ENCODE measurements at regions not wholly inside any gene's neighbourhood (a gene's known extent, or its start where the extent isn't known, plus 50 kb on each side); places are given as distances from the start of the nearest gene placed in this dataset.
"Not testable (repeated sequence)": the region's sequence is repeated elsewhere in the genome, so short reads cannot be mapped to it uniquely, and the experiment has no call there.

- H3K27ac ChIP-seq (ENCODE audit: low read length); POLR2A ChIA-PET; H3K27me3 Mint-ChIP-seq; DNase-seq; H3K36me3 ChIP-seq (ENCODE audit: control insufficient read depth in 2 of 2, extremely low read depth in 1 of 2, insufficient read depth in 1 of 2, low read length in 1 of 2); H3K4me3 Mint-ChIP-seq; H3K9me3 Mint-ChIP-seq; H3K4me3 ChIP-seq (ENCODE audit: control insufficient read depth in 1 of 2, extremely low read depth in 1 of 2, low read length in 1 of 2); H3K9me3 ChIP-seq; H3K27me3 ChIP-seq (replicated peaks in 1 of 2; ENCODE audit: control insufficient read depth in 2 of 2, extremely low read depth in 1 of 2, insufficient read depth in 2 of 2, low read length in 1 of 2); H3K4me1 Mint-ChIP-seq; CTCF ChIA-PET; H3K27ac Mint-ChIP-seq; ATAC-seq (replicated peaks in 1 of 4); H3K36me3 Mint-ChIP-seq; H3K4me1 ChIP-seq (ENCODE audit: control insufficient read depth in 1 of 2, extremely low read depth in 1 of 2, insufficient read depth in 2 of 2, low read length in 2 of 2): not testable (repeated sequence)
- 94% methylated on average over 4 of the region's 6 CpGs for WGBS (ENCODE audit: insufficient coverage)
These were observed 527.9 kb downstream of the XYLT1 start for GRCh38 chr16:16942849-16943248.

- ChIA-PET CTCF (no interaction called here), POLR2A (no interaction called here)
- Histone ChIP-seq H3K4me1 (ENCODE audit: control insufficient read depth in 1 of 2, extremely low read depth in 1 of 2, insufficient read depth in 2 of 2, low read length in 2 of 2) (no peaks in the 10 kb centered on the region), H3K9me3 (no peaks in the 10 kb centered on the region), H3K4me3 (ENCODE audit: control insufficient read depth in 1 of 2, extremely low read depth in 1 of 2, low read length in 1 of 2) (no peak overlapping the region), H3K27ac (ENCODE audit: low read length) (no peak overlapping the region), H3K27me3 (replicated peaks in 1 of 2; ENCODE audit: control insufficient read depth in 2 of 2, extremely low read depth in 1 of 2, insufficient read depth in 2 of 2, low read length in 1 of 2) (peaks cover 0 to 2% of the 10 kb centered on the region in 2 experiments), H3K36me3 (ENCODE audit: control insufficient read depth in 2 of 2, extremely low read depth in 1 of 2, insufficient read depth in 1 of 2, low read length in 1 of 2) (no peaks in the 10 kb centered on the region)
- H3K4me3 Mint-ChIP-seq = no peak overlapping the region
- H3K4me1 Mint-ChIP-seq = no peaks in the 10 kb centered on the region
- WGBS (ENCODE audit: insufficient coverage) = 100% methylated on average over 1 of the region's 1 CpG
- no peak for DNase-seq
- H3K36me3 Mint-ChIP-seq = no peaks in the 10 kb centered on the region
- peaks cover 8% of the 10 kb centered on the region in 2 donors for H3K27me3 Mint-ChIP-seq
- no peak for ATAC-seq (replicated peaks in 1 of 4)
- peaks cover 2 to 11% (median 9%) of the 10 kb centered on the region in 3 donors for H3K9me3 Mint-ChIP-seq
- no peak overlapping the region for H3K27ac Mint-ChIP-seq
These were observed 525.6 kb downstream of the XYLT1 start for GRCh38 chr16:16945207-16945606.

GRCh38 chr16:16956376-16956775 lies 514.4 kb downstream of the XYLT1 start:
- no peak overlapping the region for H3K27ac Mint-ChIP-seq
- 40% methylated on average over 1 of the region's 2 CpGs for WGBS (ENCODE audit: insufficient coverage)
- Histone ChIP-seq H3K4me1 (ENCODE audit: control insufficient read depth in 1 of 2, extremely low read depth in 1 of 2, insufficient read depth in 2 of 2, low read length in 2 of 2) (no peaks in the 10 kb centered on the region), H3K4me3 (ENCODE audit: control insufficient read depth in 1 of 2, extremely low read depth in 1 of 2, low read length in 1 of 2) (no peak overlapping the region), H3K27me3 (replicated peaks in 1 of 2; ENCODE audit: control insufficient read depth in 2 of 2, extremely low read depth in 1 of 2, insufficient read depth in 2 of 2, low read length in 1 of 2) (peaks cover 0 to 6% of the 10 kb centered on the region in 2 experiments), H3K36me3 (ENCODE audit: control insufficient read depth in 2 of 2, extremely low read depth in 1 of 2, insufficient read depth in 1 of 2, low read length in 1 of 2) (no peaks in the 10 kb centered on the region), H3K27ac (ENCODE audit: low read length) (no peak overlapping the region), H3K9me3 (no peaks in the 10 kb centered on the region)
- DNase-seq (no peak), ATAC-seq (replicated peaks in 1 of 4) (no peak)
- peaks cover 3% of the 10 kb centered on the region for H3K36me3 Mint-ChIP-seq
- H3K4me3 Mint-ChIP-seq = no peak overlapping the region
- CTCF ChIA-PET = no interaction called here
- no peaks in the 10 kb centered on the region for H3K27me3 Mint-ChIP-seq
- POLR2A ChIA-PET = no interaction called here
- H3K9me3 Mint-ChIP-seq = no peaks in the 10 kb centered on the region
- no peaks in the 10 kb centered on the region for H3K4me1 Mint-ChIP-seq

- no peak for ATAC-seq (replicated peaks in 1 of 4)
- H3K4me1 Mint-ChIP-seq = no peaks in the 10 kb centered on the region
- no peaks in the 10 kb centered on the region for H3K27me3 Mint-ChIP-seq
These were observed 510.0 kb downstream of the XYLT1 start for GRCh38 chr16:16960785-16961184.

GRCh38 chr16:16966439-16966838 lies 504.3 kb downstream of the XYLT1 start:
- no peaks in the 10 kb centered on the region for H3K27me3 ChIP-seq (replicated peaks in 1 of 2; ENCODE audit: control insufficient read depth in 2 of 2, extremely low read depth in 1 of 2, insufficient read depth in 2 of 2, low read length in 1 of 2)

More at GRCh38 chr16:16960785-16961184, 510.0 kb downstream of the XYLT1 start:
- Histone ChIP-seq H3K36me3 (ENCODE audit: control insufficient read depth in 2 of 2, extremely low read depth in 1 of 2, insufficient read depth in 1 of 2, low read length in 1 of 2) (no peaks in the 10 kb centered on the region), H3K9me3 (no peaks in the 10 kb centered on the region), H3K4me1 (ENCODE audit: control insufficient read depth in 1 of 2, extremely low read depth in 1 of 2, insufficient read depth in 2 of 2, low read length in 2 of 2) (no peaks in the 10 kb centered on the region), H3K4me3 (ENCODE audit: control insufficient read depth in 1 of 2, extremely low read depth in 1 of 2, low read length in 1 of 2) (no peak overlapping the region), H3K27ac (ENCODE audit: low read length) (no peak overlapping the region), H3K27me3 (replicated peaks in 1 of 2; ENCODE audit: control insufficient read depth in 2 of 2, extremely low read depth in 1 of 2, insufficient read depth in 2 of 2, low read length in 1 of 2) (no peaks in the 10 kb centered on the region)
- Mint-ChIP-seq H3K9me3 (peaks cover 0 to 4% (median 0%) of the 10 kb centered on the region in 3 donors), H3K4me3 (no peak overlapping the region), H3K27ac (no peak overlapping the region), H3K36me3 (peaks cover 3% of the 10 kb centered on the region)
- no peak for DNase-seq
- WGBS (ENCODE audit: insufficient coverage) = no CpG with 5 or more reads among the region's 2 CpGs
- ChIA-PET CTCF (no interaction called here), POLR2A (no interaction called here)

GRCh38 chr16:16971042-16971441 lies 499.7 kb downstream of the XYLT1 start:
- no peak overlapping the region for H3K27ac Mint-ChIP-seq
- peaks cover 2 to 3% of the 10 kb centered on the region in 2 donors for H3K27me3 Mint-ChIP-seq
- no CpG with 5 or more reads among the region's 1 CpG for WGBS (ENCODE audit: insufficient coverage)
- no peak for DNase-seq
- no peak overlapping the region for H3K27ac ChIP-seq (ENCODE audit: low read length)
- no peaks in the 10 kb centered on the region for H3K36me3 ChIP-seq (ENCODE audit: control insufficient read depth in 2 of 2, extremely low read depth in 1 of 2, insufficient read depth in 1 of 2, low read length in 1 of 2)
- ATAC-seq (replicated peaks in 1 of 4) = no peak
- H3K4me3 ChIP-seq (ENCODE audit: control insufficient read depth in 1 of 2, extremely low read depth in 1 of 2, low read length in 1 of 2) = no peak overlapping the region
- ChIA-PET CTCF (no interaction called here), POLR2A (interaction anchor here in 1 of 2 donors (0.5 kb wide), 1 partner anchor 1178 kb away, joined by 3 read pairs; no protein-coding TSS in a partner anchor)
- H3K4me3 Mint-ChIP-seq = no peak overlapping the region
- H3K9me3 Mint-ChIP-seq = no peaks in the 10 kb centered on the region
- H3K4me1 Mint-ChIP-seq = no peaks in the 10 kb centered on the region
- H3K36me3 Mint-ChIP-seq = no peaks in the 10 kb centered on the region
- no peaks in the 10 kb centered on the region for H3K9me3 ChIP-seq
- no peaks in the 10 kb centered on the region for H3K27me3 ChIP-seq (replicated peaks in 1 of 2; ENCODE audit: control insufficient read depth in 2 of 2, extremely low read depth in 1 of 2, insufficient read depth in 2 of 2, low read length in 1 of 2)
- no peaks in the 10 kb centered on the region for H3K4me1 ChIP-seq (ENCODE audit: control insufficient read depth in 1 of 2, extremely low read depth in 1 of 2, insufficient read depth in 2 of 2, low read length in 2 of 2)

More at GRCh38 chr16:16966439-16966838, 504.3 kb downstream of the XYLT1 start:
- Histone ChIP-seq H3K9me3 (no peaks in the 10 kb centered on the region), H3K27ac (ENCODE audit: low read length) (no peak overlapping the region), H3K36me3 (ENCODE audit: control insufficient read depth in 2 of 2, extremely low read depth in 1 of 2, insufficient read depth in 1 of 2, low read length in 1 of 2) (no peaks in the 10 kb centered on the region), H3K4me3 (ENCODE audit: control insufficient read depth in 1 of 2, extremely low read depth in 1 of 2, low read length in 1 of 2) (no peak overlapping the region), H3K4me1 (ENCODE audit: control insufficient read depth in 1 of 2, extremely low read depth in 1 of 2, insufficient read depth in 2 of 2, low read length in 2 of 2) (no peaks in the 10 kb centered on the region)
- Mint-ChIP-seq H3K27me3 (peaks cover 5% of the 10 kb centered on the region in 2 donors), H3K9me3 (peaks cover 0 to 4% (median 0%) of the 10 kb centered on the region in 3 donors), H3K4me1 (no peaks in the 10 kb centered on the region), H3K27ac (no peak overlapping the region), H3K36me3 (no peaks in the 10 kb centered on the region), H3K4me3 (no peak overlapping the region)
- ChIA-PET POLR2A (no interaction called here), CTCF (interaction anchor here in 1 of 2 donors (0.6 kb wide), 1 partner anchor 806 kb away, joined by 3 read pairs; no protein-coding TSS in a partner anchor)
- WGBS (ENCODE audit: insufficient coverage) = no CpG with 5 or more reads among the region's 2 CpGs
- DNase-seq (no peak), ATAC-seq (replicated peaks in 1 of 4) (no peak)

- ATAC-seq (replicated peaks in 1 of 4) (no peak), DNase-seq (no peak)
- no peak overlapping the region for H3K27ac ChIP-seq (ENCODE audit: low read length)
- 67% methylated on average over 2 of the region's 4 CpGs for WGBS (ENCODE audit: insufficient coverage)
- POLR2A ChIA-PET = no interaction called here
- H3K27me3 ChIP-seq (replicated peaks in 1 of 2; ENCODE audit: control insufficient read depth in 2 of 2, extremely low read depth in 1 of 2, insufficient read depth in 2 of 2, low read length in 1 of 2) = no peaks in the 10 kb centered on the region
- H3K4me1 Mint-ChIP-seq = no peaks in the 10 kb centered on the region
- H3K27ac Mint-ChIP-seq = no peak overlapping the region
- CTCF ChIA-PET = no interaction called here
- no peaks in the 10 kb centered on the region for H3K36me3 ChIP-seq (ENCODE audit: control insufficient read depth in 2 of 2, extremely low read depth in 1 of 2, insufficient read depth in 1 of 2, low read length in 1 of 2)
- H3K27me3 Mint-ChIP-seq = no peaks in the 10 kb centered on the region
- no peaks in the 10 kb centered on the region for H3K9me3 Mint-ChIP-seq
- H3K4me1 ChIP-seq (ENCODE audit: control insufficient read depth in 1 of 2, extremely low read depth in 1 of 2, insufficient read depth in 2 of 2, low read length in 2 of 2) = no peaks in the 10 kb centered on the region
- no peak overlapping the region for H3K4me3 ChIP-seq (ENCODE audit: control insufficient read depth in 1 of 2, extremely low read depth in 1 of 2, low read length in 1 of 2)
- H3K9me3 ChIP-seq = no peaks in the 10 kb centered on the region
- H3K36me3 Mint-ChIP-seq = no peaks in the 10 kb centered on the region
- H3K4me3 Mint-ChIP-seq = no peak overlapping the region
These were observed 497.9 kb downstream of the XYLT1 start for GRCh38 chr16:16972831-16973230.
